ENCODE measurements at regions not wholly inside any gene's neighbourhood (a gene's known extent, or its start where the extent isn't known, plus 50 kb on each side); places are given as distances from the start of the nearest gene placed in this dataset.

DNA sequence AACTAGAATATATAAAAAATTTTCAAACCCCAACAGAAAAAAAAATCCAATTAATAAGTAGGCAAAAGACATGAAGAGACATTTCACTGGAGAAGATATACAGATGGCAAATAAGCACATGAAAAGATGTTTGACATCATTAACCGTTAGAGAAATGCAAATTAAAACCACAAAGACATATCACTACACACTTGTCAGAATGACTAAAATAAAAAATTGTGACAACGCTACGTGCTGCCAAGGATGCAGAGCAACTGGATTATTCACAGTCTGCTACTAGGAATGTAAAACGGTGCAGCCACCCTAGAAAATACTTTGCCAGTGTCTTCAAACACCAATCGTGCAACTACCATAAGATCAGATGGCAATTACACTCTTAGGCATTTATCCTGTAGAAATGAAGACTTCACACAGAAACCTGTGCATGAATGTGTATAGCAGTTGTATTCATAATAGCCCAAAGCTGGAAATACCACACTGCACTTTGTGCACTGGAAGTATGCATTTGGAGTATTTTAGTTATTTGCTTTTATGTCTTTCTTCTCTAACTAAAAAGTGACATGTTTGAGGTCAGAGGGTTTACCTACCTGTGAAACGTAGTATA is 75.3 kb upstream of the PALMD start:
- no peaks in the 10 kb centered on the region for H3K27me3 ChIP-seq (ENCODE audit: control insufficient read depth in 4 of 4, insufficient read depth in 4 of 4, low read length in 3 of 4)
- H3K36me3 ChIP-seq (ENCODE audit: control insufficient read depth in 4 of 4, insufficient read depth in 3 of 4, low read depth in 1 of 4, low read length in 3 of 4) = no peaks in the 10 kb centered on the region
- no peak overlapping the region for H3K9ac ChIP-seq (ENCODE audit: low read depth in 1 of 2, low read length in 2 of 2)
- WGBS = 88% methylated on average over 6 of the region's 6 CpGs
- peaks cover 1 to 14% (median 9%) of the 10 kb centered on the region in 4 donors for H3K4me1 ChIP-seq (ENCODE audit: control insufficient read depth in 4 of 4, insufficient read depth in 4 of 4, low read length in 3 of 4)
- TF ChIP-seq RAD21 (IDR thresholded peaks at IDR 0.05) = no peak
- TF ChIP-seq, protein P1, sequence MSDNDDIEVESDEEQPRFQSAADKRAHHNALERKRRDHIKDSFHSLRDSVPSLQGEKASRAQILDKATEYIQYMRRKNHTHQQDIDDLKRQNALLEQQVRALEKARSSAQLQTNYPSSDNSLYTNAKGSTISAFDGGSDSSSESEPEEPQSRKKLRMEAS (IDR thresholded peaks at IDR 0.05) = no peak
- TF ChIP-seq HNF4G (IDR thresholded peaks at IDR 0.05) = no peak
- TF ChIP-seq, protein P2, sequence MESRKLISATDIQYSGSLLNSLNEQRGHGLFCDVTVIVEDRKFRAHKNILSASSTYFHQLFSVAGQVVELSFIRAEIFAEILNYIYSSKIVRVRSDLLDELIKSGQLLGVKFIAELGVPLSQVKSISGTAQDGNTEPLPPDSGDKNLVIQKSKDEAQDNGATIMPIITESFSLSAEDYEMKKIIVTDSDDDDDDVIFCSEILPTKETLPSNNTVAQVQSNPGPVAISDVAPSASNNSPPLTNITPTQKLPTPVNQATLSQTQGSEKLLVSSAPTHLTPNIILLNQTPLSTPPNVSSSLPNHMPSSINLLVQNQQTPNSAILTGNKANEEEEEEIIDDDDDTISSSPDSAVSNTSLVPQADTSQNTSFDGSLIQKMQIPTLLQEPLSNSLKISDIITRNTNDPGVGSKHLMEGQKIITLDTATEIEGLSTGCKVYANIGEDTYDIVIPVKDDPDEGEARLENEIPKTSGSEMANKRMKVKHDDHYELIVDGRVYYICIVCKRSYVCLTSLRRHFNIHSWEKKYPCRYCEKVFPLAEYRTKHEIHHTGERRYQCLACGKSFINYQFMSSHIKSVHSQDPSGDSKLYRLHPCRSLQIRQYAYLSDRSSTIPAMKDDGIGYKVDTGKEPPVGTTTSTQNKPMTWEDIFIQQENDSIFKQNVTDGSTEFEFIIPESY (IDR thresholded peaks at IDR 0.05) = no peak
- DNase-seq (ENCODE audit: low spot score) = no peak
- H3K27ac ChIP-seq (ENCODE audit: low read depth in 1 of 2, low read length in 2 of 2) = no peak overlapping the region
- no peak overlapping the region for H3K4me3 ChIP-seq (ENCODE audit: low read depth in 1 of 3, low read length in 3 of 3)
- H3K9me3 ChIP-seq (ENCODE audit: control insufficient read depth in 4 of 4, low read length in 3 of 4) = no peaks in the 10 kb centered on the region

DNA sequence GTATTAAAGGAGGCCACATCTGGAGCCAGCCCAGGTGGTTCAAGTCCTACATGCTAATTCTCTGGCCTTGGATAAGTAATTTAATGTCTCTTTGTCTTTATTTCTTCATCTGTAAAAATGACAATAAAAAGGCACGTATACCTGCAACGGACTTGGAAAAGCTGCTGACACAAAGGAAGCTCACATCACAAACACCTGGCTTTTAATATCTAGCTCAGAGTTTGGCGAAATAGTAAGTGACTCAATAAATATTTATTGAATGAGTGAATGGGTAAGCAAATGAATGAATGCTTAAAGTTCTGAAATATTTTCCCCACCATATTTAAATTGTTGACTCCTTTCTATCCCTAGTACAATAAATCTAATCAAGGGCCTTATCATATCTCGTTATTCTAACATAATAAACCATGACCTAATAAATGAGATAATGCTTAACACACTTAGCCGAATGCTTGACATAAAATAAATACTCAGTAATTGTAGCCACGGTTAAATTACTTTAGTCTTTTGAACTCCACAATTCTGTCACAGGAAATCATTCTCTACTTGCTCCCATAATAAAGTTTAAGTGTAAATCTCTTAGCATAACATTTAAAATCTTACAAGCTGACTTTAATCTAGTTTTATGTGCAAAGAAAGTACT is 74.7 kb upstream of the PALMD start:
- 62% methylated on average over 6 of the region's 6 CpGs for WGBS
- H3K36me3 ChIP-seq (ENCODE audit: control insufficient read depth in 4 of 4, insufficient read depth in 3 of 4, low read depth in 1 of 4, low read length in 3 of 4) = no peaks in the 10 kb centered on the region
- H3K27ac ChIP-seq (ENCODE audit: low read depth in 1 of 2, low read length in 2 of 2) = no peak overlapping the region
- DNase-seq (ENCODE audit: low spot score) = no peak
- H3K9me3 ChIP-seq (ENCODE audit: control insufficient read depth in 4 of 4, low read length in 3 of 4) = no peaks in the 10 kb centered on the region
- no peak overlapping the region for H3K4me3 ChIP-seq (ENCODE audit: low read depth in 1 of 3, low read length in 3 of 3)
- H3K4me1 ChIP-seq (ENCODE audit: control insufficient read depth in 4 of 4, insufficient read depth in 4 of 4, low read length in 3 of 4) = peaks cover 1 to 13% (median 9%) of the 10 kb centered on the region in 4 donors
- H3K9ac ChIP-seq (ENCODE audit: low read depth in 1 of 2, low read length in 2 of 2) = no peak overlapping the region
- TF ChIP-seq EGR1 (IDR thresholded peaks at IDR 0.05; ENCODE audit: low read depth in 2 of 2) (no peak), TAF1 (conservative IDR thresholded peaks at IDR 0.05) (no peak), SP1 (IDR thresholded peaks at IDR 0.05) (no peak), YY1 (IDR thresholded peaks at IDR 0.05) (no peak), RAD21 (IDR thresholded peaks at IDR 0.05) (no peak), JUND (IDR thresholded peaks at IDR 0.05) (no peak), HNF4A (conservative IDR thresholded peaks at IDR 0.05) (no peak), GABPA (IDR thresholded peaks at IDR 0.05 in 1 of 2, conservative IDR thresholded peaks at IDR 0.05 in 1 of 2) (no peak), FOXA2 (IDR thresholded peaks at IDR 0.05) (no peak), FOXA1 (IDR thresholded peaks at IDR 0.05) (no peak), RXRA (IDR thresholded peaks at IDR 0.05) (no peak), HNF4G (IDR thresholded peaks at IDR 0.05) (no peak)
- TF ChIP-seq, protein P2 (IDR thresholded peaks at IDR 0.05) = no peak
- TF ChIP-seq, protein P1 (IDR thresholded peaks at IDR 0.05) = no peak
- TF ChIP-seq, protein P3, sequence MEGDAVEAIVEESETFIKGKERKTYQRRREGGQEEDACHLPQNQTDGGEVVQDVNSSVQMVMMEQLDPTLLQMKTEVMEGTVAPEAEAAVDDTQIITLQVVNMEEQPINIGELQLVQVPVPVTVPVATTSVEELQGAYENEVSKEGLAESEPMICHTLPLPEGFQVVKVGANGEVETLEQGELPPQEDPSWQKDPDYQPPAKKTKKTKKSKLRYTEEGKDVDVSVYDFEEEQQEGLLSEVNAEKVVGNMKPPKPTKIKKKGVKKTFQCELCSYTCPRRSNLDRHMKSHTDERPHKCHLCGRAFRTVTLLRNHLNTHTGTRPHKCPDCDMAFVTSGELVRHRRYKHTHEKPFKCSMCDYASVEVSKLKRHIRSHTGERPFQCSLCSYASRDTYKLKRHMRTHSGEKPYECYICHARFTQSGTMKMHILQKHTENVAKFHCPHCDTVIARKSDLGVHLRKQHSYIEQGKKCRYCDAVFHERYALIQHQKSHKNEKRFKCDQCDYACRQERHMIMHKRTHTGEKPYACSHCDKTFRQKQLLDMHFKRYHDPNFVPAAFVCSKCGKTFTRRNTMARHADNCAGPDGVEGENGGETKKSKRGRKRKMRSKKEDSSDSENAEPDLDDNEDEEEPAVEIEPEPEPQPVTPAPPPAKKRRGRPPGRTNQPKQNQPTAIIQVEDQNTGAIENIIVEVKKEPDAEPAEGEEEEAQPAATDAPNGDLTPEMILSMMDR (IDR thresholded peaks at IDR 0.05; ENCODE audit: low read depth, low read length, missing input control) = no peak
- TF ChIP-seq, protein P4, sequence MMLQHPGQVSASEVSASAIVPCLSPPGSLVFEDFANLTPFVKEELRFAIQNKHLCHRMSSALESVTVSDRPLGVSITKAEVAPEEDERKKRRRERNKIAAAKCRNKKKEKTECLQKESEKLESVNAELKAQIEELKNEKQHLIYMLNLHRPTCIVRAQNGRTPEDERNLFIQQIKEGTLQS (IDR thresholded peaks at IDR 0.05) = no peak
- TF ChIP-seq, protein P5, sequence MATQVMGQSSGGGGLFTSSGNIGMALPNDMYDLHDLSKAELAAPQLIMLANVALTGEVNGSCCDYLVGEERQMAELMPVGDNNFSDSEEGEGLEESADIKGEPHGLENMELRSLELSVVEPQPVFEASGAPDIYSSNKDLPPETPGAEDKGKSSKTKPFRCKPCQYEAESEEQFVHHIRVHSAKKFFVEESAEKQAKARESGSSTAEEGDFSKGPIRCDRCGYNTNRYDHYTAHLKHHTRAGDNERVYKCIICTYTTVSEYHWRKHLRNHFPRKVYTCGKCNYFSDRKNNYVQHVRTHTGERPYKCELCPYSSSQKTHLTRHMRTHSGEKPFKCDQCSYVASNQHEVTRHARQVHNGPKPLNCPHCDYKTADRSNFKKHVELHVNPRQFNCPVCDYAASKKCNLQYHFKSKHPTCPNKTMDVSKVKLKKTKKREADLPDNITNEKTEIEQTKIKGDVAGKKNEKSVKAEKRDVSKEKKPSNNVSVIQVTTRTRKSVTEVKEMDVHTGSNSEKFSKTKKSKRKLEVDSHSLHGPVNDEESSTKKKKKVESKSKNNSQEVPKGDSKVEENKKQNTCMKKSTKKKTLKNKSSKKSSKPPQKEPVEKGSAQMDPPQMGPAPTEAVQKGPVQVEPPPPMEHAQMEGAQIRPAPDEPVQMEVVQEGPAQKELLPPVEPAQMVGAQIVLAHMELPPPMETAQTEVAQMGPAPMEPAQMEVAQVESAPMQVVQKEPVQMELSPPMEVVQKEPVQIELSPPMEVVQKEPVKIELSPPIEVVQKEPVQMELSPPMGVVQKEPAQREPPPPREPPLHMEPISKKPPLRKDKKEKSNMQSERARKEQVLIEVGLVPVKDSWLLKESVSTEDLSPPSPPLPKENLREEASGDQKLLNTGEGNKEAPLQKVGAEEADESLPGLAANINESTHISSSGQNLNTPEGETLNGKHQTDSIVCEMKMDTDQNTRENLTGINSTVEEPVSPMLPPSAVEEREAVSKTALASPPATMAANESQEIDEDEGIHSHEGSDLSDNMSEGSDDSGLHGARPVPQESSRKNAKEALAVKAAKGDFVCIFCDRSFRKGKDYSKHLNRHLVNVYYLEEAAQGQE (IDR thresholded peaks at IDR 0.05) = no peak
- H3K27me3 ChIP-seq (ENCODE audit: control insufficient read depth in 4 of 4, insufficient read depth in 4 of 4, low read length in 3 of 4) = no peaks in the 10 kb centered on the region
